ENCODE measurements at regions not wholly inside any gene's neighbourhood (a gene's known extent, or its start where the extent isn't known, plus 50 kb on each side); places are given as distances from the start of the nearest gene placed in this dataset.
"Not testable (repeated sequence)": the region's sequence is repeated elsewhere in the genome, so short reads cannot be mapped to it uniquely, and the experiment has no call there.

GRCh38 chr2:241965931-241966412 lies 96.4 kb downstream of the RTP5 start:
- Histone ChIP-seq H3K9ac (ENCODE audit: low read length) (peak overlapping the region; percentile 18), H3K36me3 (ENCODE audit: control insufficient read depth, insufficient read depth, low read length, severe bottlenecking) (no peaks in the 10 kb centered on the region), H3K4me1 (ENCODE audit: control insufficient read depth, insufficient read depth, low read length) (peaks cover 8% of the 10 kb centered on the region), H3K9me3 (ENCODE audit: control insufficient read depth, low read length) (no peaks in the 10 kb centered on the region), H3K4me3 (ENCODE audit: low read length) (peak overlapping the region; percentile 55), H3K27me3 (replicated peaks; ENCODE audit: control insufficient read depth, insufficient read depth, low read length) (peaks cover 3% of the 10 kb centered on the region)
- peak; percentile 93 for DNase-seq (ENCODE audit: low read depth)

GRCh38 chr2:241966647-241967466 lies 97.3 kb downstream of the RTP5 start:
- Histone ChIP-seq H3K4me3 (ENCODE audit: low read length) (no peak overlapping the region), H3K27me3 (replicated peaks; ENCODE audit: control insufficient read depth, insufficient read depth, low read length) (peaks cover 2% of the 10 kb centered on the region), H3K36me3 (ENCODE audit: control insufficient read depth, insufficient read depth, low read length, severe bottlenecking) (no peaks in the 10 kb centered on the region), H3K9me3 (ENCODE audit: control insufficient read depth, low read length) (no peaks in the 10 kb centered on the region), H3K9ac (ENCODE audit: low read length) (no peak overlapping the region), H3K4me1 (ENCODE audit: control insufficient read depth, insufficient read depth, low read length) (peaks cover 8% of the 10 kb centered on the region)
- no peak for DNase-seq (ENCODE audit: low read depth)

- no peak for DNase-seq (ENCODE audit: low read depth)
- peaks cover 8% of the 10 kb centered on the region for H3K4me1 ChIP-seq (ENCODE audit: control insufficient read depth, insufficient read depth, low read length)
- no peaks in the 10 kb centered on the region for H3K9me3 ChIP-seq (ENCODE audit: control insufficient read depth, low read length)
- no peak overlapping the region for H3K9ac ChIP-seq (ENCODE audit: low read length)
- H3K36me3 ChIP-seq (ENCODE audit: control insufficient read depth, insufficient read depth, low read length, severe bottlenecking), result no peaks in the 10 kb centered on the region
- H3K27me3 ChIP-seq (replicated peaks; ENCODE audit: control insufficient read depth, insufficient read depth, low read length), result no peaks in the 10 kb centered on the region
- no peak overlapping the region for H3K4me3 ChIP-seq (ENCODE audit: low read length)
Observed at GRCh38 chr2:241967467-241968144, 98.1 kb downstream of the RTP5 start.

GRCh38 chr2:241968417-241968816 lies 98.9 kb downstream of the RTP5 start:
- Histone ChIP-seq H3K9me3 (ENCODE audit: control insufficient read depth, low read length) (no peaks in the 10 kb centered on the region), H3K36me3 (ENCODE audit: control insufficient read depth, insufficient read depth, low read length, severe bottlenecking) (no peaks in the 10 kb centered on the region), H3K9ac (ENCODE audit: low read length) (no peak overlapping the region), H3K27me3 (replicated peaks; ENCODE audit: control insufficient read depth, insufficient read depth, low read length) (no peaks in the 10 kb centered on the region), H3K4me3 (ENCODE audit: low read length) (no peak overlapping the region), H3K4me1 (ENCODE audit: control insufficient read depth, insufficient read depth, low read length) (peaks cover 8% of the 10 kb centered on the region)
- no peak for DNase-seq (ENCODE audit: low read depth)

- not testable (repeated sequence) for H3K9ac ChIP-seq (ENCODE audit: low read length); H3K4me1 ChIP-seq (ENCODE audit: control insufficient read depth, insufficient read depth, low read length); H3K4me3 ChIP-seq (ENCODE audit: low read length); H3K27me3 ChIP-seq (replicated peaks; ENCODE audit: control insufficient read depth, insufficient read depth, low read length); H3K9me3 ChIP-seq (ENCODE audit: control insufficient read depth, low read length); H3K36me3 ChIP-seq (ENCODE audit: control insufficient read depth, insufficient read depth, low read length, severe bottlenecking); DNase-seq (ENCODE audit: low read depth)
Observed at GRCh38 chr2:241969182-241969581, 99.7 kb downstream of the RTP5 start.

- no peak for DNase-seq (ENCODE audit: low read depth)
- Histone ChIP-seq H3K36me3 (ENCODE audit: control insufficient read depth, insufficient read depth, low read length, severe bottlenecking) (no peaks in the 10 kb centered on the region), H3K4me3 (ENCODE audit: low read length) (no peak overlapping the region), H3K9me3 (ENCODE audit: control insufficient read depth, low read length) (no peaks in the 10 kb centered on the region), H3K4me1 (ENCODE audit: control insufficient read depth, insufficient read depth, low read length) (peaks cover 6% of the 10 kb centered on the region), H3K27me3 (replicated peaks; ENCODE audit: control insufficient read depth, insufficient read depth, low read length) (no peaks in the 10 kb centered on the region), H3K9ac (ENCODE audit: low read length) (no peak overlapping the region)
Observed at GRCh38 chr2:241970716-241971115, 101.2 kb downstream of the RTP5 start.

- H3K4me1 ChIP-seq (ENCODE audit: control insufficient read depth, insufficient read depth, low read length), result no peaks in the 10 kb centered on the region
- no peak overlapping the region for H3K4me3 ChIP-seq (ENCODE audit: low read length)
- no peaks in the 10 kb centered on the region for H3K36me3 ChIP-seq (ENCODE audit: control insufficient read depth, insufficient read depth, low read length, severe bottlenecking)
- no peak overlapping the region for H3K9ac ChIP-seq (ENCODE audit: low read length)
- peaks cover 4% of the 10 kb centered on the region for H3K27me3 ChIP-seq (replicated peaks; ENCODE audit: control insufficient read depth, insufficient read depth, low read length)
- DNase-seq (ENCODE audit: low read depth), result no peak
- no peaks in the 10 kb centered on the region for H3K9me3 ChIP-seq (ENCODE audit: control insufficient read depth, low read length)
Observed at GRCh38 chr2:241974096-241974495, 104.6 kb downstream of the RTP5 start.

- Histone ChIP-seq H3K36me3 (ENCODE audit: control insufficient read depth, insufficient read depth, low read length, severe bottlenecking) (no peaks in the 10 kb centered on the region), H3K9me3 (ENCODE audit: control insufficient read depth, low read length) (no peaks in the 10 kb centered on the region), H3K27me3 (replicated peaks; ENCODE audit: control insufficient read depth, insufficient read depth, low read length) (peaks cover 4% of the 10 kb centered on the region), H3K9ac (ENCODE audit: low read length) (no peak overlapping the region), H3K4me3 (ENCODE audit: low read length) (no peak overlapping the region), H3K4me1 (ENCODE audit: control insufficient read depth, insufficient read depth, low read length) (no peaks in the 10 kb centered on the region)
- DNase-seq (ENCODE audit: low read depth), result no peak
Observed at GRCh38 chr2:241974851-241975592, 105.5 kb downstream of the RTP5 start.

- Histone ChIP-seq H3K4me1 (ENCODE audit: control insufficient read depth, insufficient read depth, low read length) (no peaks in the 10 kb centered on the region), H3K9me3 (ENCODE audit: control insufficient read depth, low read length) (no peaks in the 10 kb centered on the region), H3K27me3 (replicated peaks; ENCODE audit: control insufficient read depth, insufficient read depth, low read length) (peaks cover 4% of the 10 kb centered on the region), H3K4me3 (ENCODE audit: low read length) (no peak overlapping the region), H3K36me3 (ENCODE audit: control insufficient read depth, insufficient read depth, low read length, severe bottlenecking) (no peaks in the 10 kb centered on the region), H3K9ac (ENCODE audit: low read length) (no peak overlapping the region)
- no peak for DNase-seq (ENCODE audit: low read depth)
Observed at GRCh38 chr2:241975593-241976284, 106.2 kb downstream of the RTP5 start.

- Histone ChIP-seq H3K9ac (ENCODE audit: low read length) (no peak overlapping the region), H3K9me3 (ENCODE audit: control insufficient read depth, low read length) (no peaks in the 10 kb centered on the region), H3K4me3 (ENCODE audit: low read length) (no peak overlapping the region), H3K36me3 (ENCODE audit: control insufficient read depth, insufficient read depth, low read length, severe bottlenecking) (no peaks in the 10 kb centered on the region), H3K27me3 (replicated peaks; ENCODE audit: control insufficient read depth, insufficient read depth, low read length) (peaks cover 4% of the 10 kb centered on the region), H3K4me1 (ENCODE audit: control insufficient read depth, insufficient read depth, low read length) (no peaks in the 10 kb centered on the region)
- no peak for DNase-seq (ENCODE audit: low read depth)
Observed at GRCh38 chr2:241976296-241976695, 106.8 kb downstream of the RTP5 start.

Data from adipocyte (in vitro differentiated cells).